22Rv1 (cell line): ENCODE measurements at regions not wholly inside any gene's neighbourhood (a gene's known extent, or its start where the extent isn't known, plus 50 kb on each side); places are given as distances from the start of the nearest gene placed in this dataset.

Experiments used
- ZFX ChIP-seq: fragments of 450-650 bp; IDR thresholded peaks from 2 replicates; pipeline ENCODE4 v1.6.1; 2017; ENCODE audit warnings: antibody characterized with exemption, borderline replicate concordance
- TF ChIP-seq, protein P1 (sequence below): fragments of 450-650 bp; IDR thresholded peaks from 2 replicates; pipeline ENCODE4 v1.5.1; 2017; ENCODE audit warnings: mild to moderate bottlenecking

DNA sequence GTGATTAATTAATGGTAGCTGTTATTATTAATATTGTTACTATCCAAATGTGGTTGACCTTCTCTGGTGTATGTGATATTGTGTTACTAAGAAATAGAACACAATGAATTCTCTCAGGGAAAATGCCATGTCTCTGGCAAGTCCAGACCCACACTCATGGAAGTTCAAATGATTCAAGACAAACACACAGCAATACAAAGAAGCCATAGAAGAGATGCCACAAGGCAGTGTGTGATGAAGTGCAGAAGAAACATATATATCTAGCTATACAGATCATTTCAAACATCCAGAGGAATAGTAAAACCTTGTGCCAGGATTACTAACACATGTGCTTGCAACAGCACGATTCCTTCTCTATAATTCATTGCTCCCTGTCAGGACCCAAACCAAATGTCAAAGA, 93.1 kb upstream of the SOD3 start:
- TF ChIP-seq, protein P1, sequence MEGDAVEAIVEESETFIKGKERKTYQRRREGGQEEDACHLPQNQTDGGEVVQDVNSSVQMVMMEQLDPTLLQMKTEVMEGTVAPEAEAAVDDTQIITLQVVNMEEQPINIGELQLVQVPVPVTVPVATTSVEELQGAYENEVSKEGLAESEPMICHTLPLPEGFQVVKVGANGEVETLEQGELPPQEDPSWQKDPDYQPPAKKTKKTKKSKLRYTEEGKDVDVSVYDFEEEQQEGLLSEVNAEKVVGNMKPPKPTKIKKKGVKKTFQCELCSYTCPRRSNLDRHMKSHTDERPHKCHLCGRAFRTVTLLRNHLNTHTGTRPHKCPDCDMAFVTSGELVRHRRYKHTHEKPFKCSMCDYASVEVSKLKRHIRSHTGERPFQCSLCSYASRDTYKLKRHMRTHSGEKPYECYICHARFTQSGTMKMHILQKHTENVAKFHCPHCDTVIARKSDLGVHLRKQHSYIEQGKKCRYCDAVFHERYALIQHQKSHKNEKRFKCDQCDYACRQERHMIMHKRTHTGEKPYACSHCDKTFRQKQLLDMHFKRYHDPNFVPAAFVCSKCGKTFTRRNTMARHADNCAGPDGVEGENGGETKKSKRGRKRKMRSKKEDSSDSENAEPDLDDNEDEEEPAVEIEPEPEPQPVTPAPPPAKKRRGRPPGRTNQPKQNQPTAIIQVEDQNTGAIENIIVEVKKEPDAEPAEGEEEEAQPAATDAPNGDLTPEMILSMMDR = no peak
- no peak for TF ChIP-seq ZFX
